RWPE2 (cell line): ENCODE measurements at regions not wholly inside any gene's neighbourhood (a gene's known extent, or its start where the extent isn't known, plus 50 kb on each side); places are given as distances from the start of the nearest gene placed in this dataset.

Source experiments
- ATAC-seq: fragments of 200-7000 bp; cut with Tn5 transposase; 3 replicates; pipeline ENCODE4 v1.9.1; 2021; ENCODE audit warnings: low read depth
- DNase-seq: peaks from one replicate; pipeline ENCODE4 v3.0.0-alpha.2; 2020; ENCODE audit warnings: low spot score
- H3K27ac ChIP-seq: fragments of 450-650 bp; 2 replicates; pipeline ENCODE4 v1.5.1; 2017; ENCODE audit warnings: mild to moderate bottlenecking; ENCODE audit not compliant: poor library complexity, severe bottlenecking
- H3K27me3 ChIP-seq: fragments of 250-450 bp; sonication (Bioruptor Pico); 2 replicates; pipeline ENCODE4 v1.5.1; 2021; ENCODE audit warnings: mild to moderate bottlenecking, moderate library complexity; ENCODE audit not compliant: insufficient read depth, poor library complexity, severe bottlenecking
- H3K36me3 ChIP-seq: fragments of 250-450 bp; sonication (Bioruptor Pico); 2 replicates; pipeline ENCODE4 v1.5.1; 2020; ENCODE audit warnings: low read depth, mild to moderate bottlenecking, moderate library complexity
- H3K4me1 ChIP-seq: fragments of 250-450 bp; sonication (Bioruptor Pico); 2 replicates; pipeline ENCODE4 v1.5.1; 2021; ENCODE audit warnings: mild to moderate bottlenecking, moderate library complexity; ENCODE audit not compliant: insufficient read depth, poor library complexity, severe bottlenecking
- H3K4me3 ChIP-seq: fragments of 250-450 bp; sonication (Bioruptor Pico); 2 replicates; pipeline ENCODE4 v1.5.1; 2021; ENCODE audit warnings: mild to moderate bottlenecking, moderate library complexity; ENCODE audit not compliant: severe bottlenecking
- H3K9me3 ChIP-seq: fragments of 250-450 bp; sonication (Bioruptor Pico); 2 replicates; pipeline ENCODE4 v1.5.1; 2021; ENCODE audit warnings: mild to moderate bottlenecking, moderate library complexity; ENCODE audit not compliant: severe bottlenecking
- CTCF ChIP-seq: fragments of 450-650 bp; IDR thresholded peaks from one replicate; pipeline ENCODE4 v1.5.1; 2017; ENCODE audit warnings: mild to moderate bottlenecking, moderate library complexity; ENCODE audit not compliant: poor library complexity, severe bottlenecking

- ATAC-seq (no peak), DNase-seq (no peak)
- H3K27ac ChIP-seq: no peak overlapping the region
- H3K9me3 ChIP-seq: no peaks in the 10 kb centered on the region
- H3K4me1 ChIP-seq: no peaks in the 10 kb centered on the region
- H3K4me3 ChIP-seq: no peak overlapping the region
- no peaks in the 10 kb centered on the region for H3K27me3 ChIP-seq
- no peak for TF ChIP-seq CTCF
- no peaks in the 10 kb centered on the region for H3K36me3 ChIP-seq
These were observed 223.5 kb upstream of the MEF2C start for GRCh38 chr5:89106480-89106879.

- no peak for ATAC-seq
- H3K9me3 ChIP-seq: no peaks in the 10 kb centered on the region
- TF ChIP-seq CTCF: no peak
- H3K4me1 ChIP-seq: no peaks in the 10 kb centered on the region
- no peaks in the 10 kb centered on the region for H3K36me3 ChIP-seq
- no peak overlapping the region for H3K4me3 ChIP-seq
- H3K27ac ChIP-seq: no peak overlapping the region
- no peak for DNase-seq
- H3K27me3 ChIP-seq: no peaks in the 10 kb centered on the region
These were observed 222.9 kb upstream of the MEF2C start for GRCh38 chr5:89105836-89106235.

GRCh38 chr5:89105171-89105695 lies 222.2 kb upstream of the MEF2C start:
- no peaks in the 10 kb centered on the region for H3K9me3 ChIP-seq
- ATAC-seq: no peak
- H3K27me3 ChIP-seq: no peaks in the 10 kb centered on the region
- no peaks in the 10 kb centered on the region for H3K36me3 ChIP-seq
- no peaks in the 10 kb centered on the region for H3K4me1 ChIP-seq
- H3K4me3 ChIP-seq: no peak overlapping the region
- DNase-seq: no peak
- TF ChIP-seq CTCF: no peak
- no peak overlapping the region for H3K27ac ChIP-seq

GRCh38 chr5:89098199-89098756 lies 215.3 kb upstream of the MEF2C start:
- no peaks in the 10 kb centered on the region for H3K9me3 ChIP-seq
- H3K27ac ChIP-seq: no peak overlapping the region
- no peaks in the 10 kb centered on the region for H3K27me3 ChIP-seq
- no peak overlapping the region for H3K4me3 ChIP-seq
- DNase-seq (no peak), ATAC-seq (no peak)
- no peaks in the 10 kb centered on the region for H3K36me3 ChIP-seq
- no peaks in the 10 kb centered on the region for H3K4me1 ChIP-seq
- no peak for TF ChIP-seq CTCF

GRCh38 chr5:89097103-89097502 lies 214.1 kb upstream of the MEF2C start:
- Histone ChIP-seq H3K36me3 (no peaks in the 10 kb centered on the region), H3K27me3 (no peaks in the 10 kb centered on the region), H3K27ac (no peak overlapping the region), H3K4me3 (no peak overlapping the region), H3K9me3 (no peaks in the 10 kb centered on the region), H3K4me1 (no peaks in the 10 kb centered on the region)
- no peak for ATAC-seq
- no peak for DNase-seq
- TF ChIP-seq CTCF: no peak
